Spleen (tissue), 11 donors: ENCODE measurements at regions not wholly inside any gene's neighbourhood (a gene's known extent, or its start where the extent isn't known, plus 50 kb on each side); places are given as distances from the start of the nearest gene placed in this dataset.

Experiments
- DNase-seq: peaks from one replicate; pipeline ENCODE4 v3.0.0-alpha.2; 2020
- H3K27ac ChIP-seq, 8 donors: fragments of 200-600 bp; sonication (generic) in 7 of 8; 1 replicate in 4 of 8; 2 replicates in 4 of 8; pipeline versions ENCODE4 v1.5.0 to v1.8.0; 2016 to 2021; ENCODE audit warnings: inconsistent platforms in 4 of 8, mild to moderate bottlenecking in 4 of 8, moderate library complexity in 1 of 8
- H3K27me3 ChIP-seq, 7 donors: fragments of 200-600 bp; sonication (generic) in 6 of 7; replicated peaks in 1 of 7; 1 replicate in 4 of 7; 2 replicates in 3 of 7; pipeline versions ENCODE4 v1.5.0 to v1.8.0; 2016 to 2021; ENCODE audit warnings: inconsistent platforms in 3 of 7, mild to moderate bottlenecking in 1 of 7
- H3K36me3 ChIP-seq, 6 donors: fragments of 200-600 bp; sonication (generic) in 5 of 6; 1 replicate in 4 of 6; 2 replicates in 2 of 6; pipeline versions ENCODE4 v1.5.0 to v1.8.0; 2016 to 2021; ENCODE audit warnings: inconsistent platforms in 2 of 6
- H3K4me1 ChIP-seq, 6 donors: fragments of 200-600 bp; sonication (generic) in 5 of 6; 1 replicate in 3 of 6; 2 replicates in 3 of 6; pipeline versions ENCODE4 v1.5.0 to v1.8.0; 2016 to 2021; ENCODE audit warnings: inconsistent platforms in 3 of 6
- H3K4me3 ChIP-seq, 8 donors: fragments of 200-600 bp; sonication (generic) in 7 of 8; 1 replicate in 4 of 8; 2 replicates in 4 of 8; pipeline versions ENCODE4 v1.5.0 to v1.8.0; 2016 to 2021; ENCODE audit warnings: inconsistent platforms in 4 of 8, mild to moderate bottlenecking in 4 of 8, moderate library complexity in 2 of 8
- H3K9me3 ChIP-seq, 8 donors: fragments of 200-600 bp; sonication (generic) in 7 of 8; 1 replicate in 4 of 8; 2 replicates in 4 of 8; pipeline versions ENCODE4 v1.5.0 to v1.8.0; 2016 to 2021; ENCODE audit warnings: inconsistent platforms in 4 of 8
- CTCF ChIP-seq, 11 experiments: fragments of 200-600 bp in 7 of 11; fragments of 450-650 bp in 4 of 11; sonication (generic) in 4 of 11; IDR thresholded peaks in 8 of 11; conservative IDR thresholded peaks in 3 of 11; 1 replicate in 7 of 11; 2 replicates in 4 of 11; pipeline versions ENCODE4 v1.4.0 to v1.8.0; 2016 to 2021; ENCODE audit warnings: antibody characterized with exemption in 11 of 11, inconsistent platforms in 4 of 11, mild to moderate bottlenecking in 1 of 11
- POLR2A ChIP-seq, 3 donors: fragments of 450-650 bp; IDR thresholded peaks; one replicate each; pipeline ENCODE4 v1.5.1; 2017; ENCODE audit warnings: antibody characterized with exemption in 3 of 3, mild to moderate bottlenecking in 1 of 3
- POLR2AphosphoS5 ChIP-seq, 3 donors: sonication (generic); formaldehyde crosslinking; IDR thresholded peaks; one replicate each; pipeline ENCODE4 v1.5.1; 2017; ENCODE audit warnings: antibody characterized with exemption in 3 of 3
- WGBS, 5 donors: extraction: QIAGEN DNeasy Blood & Tissue Kit in 3 of 5; methylation state at CpG; one replicate each; pipeline versions ENCODE4 v1.1.5 to v1.1.7; 2013 to 2018; 5-methylcytosine and 5-hydroxymethylcytosine counted together
- intact Hi-C: fragments of 100-400 bp; cut with DNase I; formaldehyde crosslinking; loops from one replicate; pipeline ENCODE4 v1.15.0; 2023; ENCODE audit warnings: low total_unique reads
- donor health status: healthy with polysubstance abuse.
- donor health status: DM: no; HTN: no; CAD: no; lungs with moderate emphysema.
- donor health status: DM: no; HTN: no; CAD: no.
- donor health status: Bipolar disorder and iron deficiency.
- donor health status: healthy.
- donor health status: DM: no; HTN: no; CAD: no.
- donor health status: DM: yes; HTN: yes; CAD: no.

GRCh38 chr11:116144387-116144958, 628.3 kb downstream of the BUD13 start:
- no peak for DNase-seq
- no peaks in the 10 kb centered on the region for H3K36me3 ChIP-seq
- peaks cover 0 to 27% (median 0%) of the 10 kb centered on the region in 7 donors for H3K27me3 ChIP-seq
- intact Hi-C loops, result no loop called here
- no peak overlapping the region for H3K4me3 ChIP-seq
- TF ChIP-seq CTCF (IDR thresholded peaks at IDR 0.05 in 8 of 11, conservative IDR thresholded peaks at IDR 0.05 in 3 of 11), result no peak
- TF ChIP-seq POLR2AphosphoS5 (IDR thresholded peaks at IDR 0.05), result no peak
- no peak for TF ChIP-seq POLR2A (IDR thresholded peaks at IDR 0.05)
- no peaks in the 10 kb centered on the region for H3K4me1 ChIP-seq
- no peaks in the 10 kb centered on the region for H3K9me3 ChIP-seq
- H3K27ac ChIP-seq, result no peak overlapping the region
- 72 to 87% (median 78%) methylated on average over 17 of the region's 17 CpGs for WGBS, 5 donors

GRCh38 chr11:116138280-116138679, 634.1 kb upstream of the CADM1 start:
- WGBS, 5 donors, result 90 to 95% (median 91%) methylated on average over 6 of the region's 6 CpGs
- intact Hi-C loops, result no loop called here

GRCh38 chr11:116137753-116138152, 633.5 kb upstream of the CADM1 start:
- Histone ChIP-seq H3K4me1 (peaks cover 0 to 4% (median 0%) of the 10 kb centered on the region in 6 donors), H3K9me3 (no peaks in the 10 kb centered on the region), H3K36me3 (no peaks in the 10 kb centered on the region), H3K4me3 (no peak overlapping the region), H3K27me3 (peaks cover 0 to 12% (median 0%) of the 10 kb centered on the region in 7 donors), H3K27ac (no peak overlapping the region)
- WGBS, 5 donors, result 47 to 61% (median 55%) methylated on average over 2 of the region's 2 CpGs
- TF ChIP-seq CTCF (IDR thresholded peaks at IDR 0.05 in 8 of 11, conservative IDR thresholded peaks at IDR 0.05 in 3 of 11), result no peak
- no peak for TF ChIP-seq POLR2A (IDR thresholded peaks at IDR 0.05)
- no peak for TF ChIP-seq POLR2AphosphoS5 (IDR thresholded peaks at IDR 0.05)
- intact Hi-C loops, result no loop called here
- DNase-seq, result no peak

More at GRCh38 chr11:116138280-116138679, 634.1 kb upstream of the CADM1 start:
- Histone ChIP-seq H3K36me3 (no peaks in the 10 kb centered on the region), H3K4me1 (peaks cover 0 to 4% (median 0%) of the 10 kb centered on the region in 6 donors), H3K9me3 (no peaks in the 10 kb centered on the region), H3K27me3 (peaks cover 0 to 12% (median 0%) of the 10 kb centered on the region in 7 donors), H3K4me3 (no peak overlapping the region), H3K27ac (no peak overlapping the region)
- no peak for DNase-seq
- TF ChIP-seq POLR2A (IDR thresholded peaks at IDR 0.05) (no peak), CTCF (IDR thresholded peaks at IDR 0.05 in 8 of 11, conservative IDR thresholded peaks at IDR 0.05 in 3 of 11) (no peak), POLR2AphosphoS5 (IDR thresholded peaks at IDR 0.05) (no peak)

- H3K4me1 ChIP-seq, result peaks cover 0 to 4% (median 0%) of the 10 kb centered on the region in 6 donors
- H3K4me3 ChIP-seq, result no peak overlapping the region
- 37 to 47% (median 39%) methylated on average over 9 of the region's 9 CpGs for WGBS, 5 donors
- no peak for DNase-seq
- no peak for TF ChIP-seq POLR2AphosphoS5 (IDR thresholded peaks at IDR 0.05)
- no peak for TF ChIP-seq POLR2A (IDR thresholded peaks at IDR 0.05)
- TF ChIP-seq CTCF (IDR thresholded peaks at IDR 0.05 in 8 of 11, conservative IDR thresholded peaks at IDR 0.05 in 3 of 11), result no peak
- no peak overlapping the region for H3K27ac ChIP-seq
- intact Hi-C loops, result no loop called here
- no peaks in the 10 kb centered on the region for H3K36me3 ChIP-seq
- H3K9me3 ChIP-seq, result no peaks in the 10 kb centered on the region
- H3K27me3 ChIP-seq, result peaks cover 0 to 12% (median 0%) of the 10 kb centered on the region in 7 donors
Measured at GRCh38 chr11:116136987-116137674, 632.9 kb upstream of the CADM1 start.
